Fibroblast of pulmonary artery (primary cell): ENCODE measurements at regions not wholly inside any gene's neighbourhood (a gene's known extent, or its start where the extent isn't known, plus 50 kb on each side); places are given as distances from the start of the nearest gene placed in this dataset.

ENCODE experiments used
- DNase-seq: peaks from one replicate; pipeline ENCODE4 v3.0.0-alpha.2; 2010; ENCODE audit warnings: low read depth
- H3K4me3 ChIP-seq: replicated peaks from 2 replicates; pipeline ENCODE4 v1.5.1; 2011; ENCODE audit warnings: low read depth, mild to moderate bottlenecking, control low read depth, low read length, moderate library complexity
- TF ChIP-seq, protein P1 (sequence below): IDR thresholded peaks from 2 replicates; pipeline ENCODE4 v1.5.1; 2011; ENCODE audit warnings: mild to moderate bottlenecking, control low read depth, low read length, inconsistent platforms; ENCODE audit errors: missing control alignments

DNA sequence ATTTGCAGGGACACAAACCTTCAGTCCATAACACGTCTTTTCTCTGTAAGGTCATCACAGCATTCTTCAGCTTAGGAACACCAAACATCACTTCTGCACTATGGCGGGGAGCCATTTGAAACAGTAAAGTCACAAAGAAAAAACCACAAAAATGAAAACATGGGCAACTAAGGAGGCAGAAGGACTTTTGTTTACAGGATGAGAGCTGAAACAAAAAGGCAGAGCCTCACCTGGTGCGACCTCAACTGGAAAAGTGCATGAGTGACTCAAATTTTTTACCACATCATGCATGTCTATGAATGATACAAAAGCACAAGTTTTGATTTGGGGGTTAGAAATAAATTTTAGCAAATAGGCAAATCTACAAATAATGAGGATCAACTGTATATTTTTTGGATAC is 68.2 kb upstream of the TNFAIP3 start:
- H3K4me3 ChIP-seq, result no peak overlapping the region
- DNase-seq, result no peak
- TF ChIP-seq, protein P1, sequence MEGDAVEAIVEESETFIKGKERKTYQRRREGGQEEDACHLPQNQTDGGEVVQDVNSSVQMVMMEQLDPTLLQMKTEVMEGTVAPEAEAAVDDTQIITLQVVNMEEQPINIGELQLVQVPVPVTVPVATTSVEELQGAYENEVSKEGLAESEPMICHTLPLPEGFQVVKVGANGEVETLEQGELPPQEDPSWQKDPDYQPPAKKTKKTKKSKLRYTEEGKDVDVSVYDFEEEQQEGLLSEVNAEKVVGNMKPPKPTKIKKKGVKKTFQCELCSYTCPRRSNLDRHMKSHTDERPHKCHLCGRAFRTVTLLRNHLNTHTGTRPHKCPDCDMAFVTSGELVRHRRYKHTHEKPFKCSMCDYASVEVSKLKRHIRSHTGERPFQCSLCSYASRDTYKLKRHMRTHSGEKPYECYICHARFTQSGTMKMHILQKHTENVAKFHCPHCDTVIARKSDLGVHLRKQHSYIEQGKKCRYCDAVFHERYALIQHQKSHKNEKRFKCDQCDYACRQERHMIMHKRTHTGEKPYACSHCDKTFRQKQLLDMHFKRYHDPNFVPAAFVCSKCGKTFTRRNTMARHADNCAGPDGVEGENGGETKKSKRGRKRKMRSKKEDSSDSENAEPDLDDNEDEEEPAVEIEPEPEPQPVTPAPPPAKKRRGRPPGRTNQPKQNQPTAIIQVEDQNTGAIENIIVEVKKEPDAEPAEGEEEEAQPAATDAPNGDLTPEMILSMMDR, result no peak

DNA sequence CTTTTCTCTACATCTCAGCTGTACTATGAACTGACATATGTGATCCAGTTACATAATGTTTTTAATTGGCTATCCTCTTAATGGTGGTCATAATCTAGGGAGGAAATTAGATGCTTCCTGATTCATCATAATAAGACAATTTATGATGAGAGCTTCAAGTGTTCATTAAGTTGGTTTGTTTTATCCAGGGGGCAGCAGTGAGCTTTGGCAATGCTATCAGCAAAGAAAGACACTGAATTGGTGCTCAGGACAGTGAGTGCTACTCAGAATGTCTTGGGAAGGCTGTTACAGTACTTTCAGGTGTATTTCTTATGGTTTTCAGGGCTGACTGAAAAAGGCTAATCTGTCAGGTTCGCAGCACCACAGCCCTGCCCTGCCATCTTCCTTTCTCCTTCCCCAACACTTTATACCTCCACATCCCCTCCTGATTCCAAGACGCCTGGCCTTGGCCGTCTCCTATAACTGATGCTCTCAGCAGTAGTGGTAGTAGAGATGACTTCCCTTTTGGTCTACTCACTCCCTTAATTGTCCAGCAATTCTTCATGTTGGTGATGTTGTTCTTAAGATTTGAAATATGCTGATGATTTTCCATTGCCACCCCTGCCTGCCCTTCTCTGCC is 67.0 kb upstream of the TNFAIP3 start:
- TF ChIP-seq, protein P1, result peak; percentile 59
- no peak overlapping the region for H3K4me3 ChIP-seq
- peak; percentile 77 for DNase-seq

DNA sequence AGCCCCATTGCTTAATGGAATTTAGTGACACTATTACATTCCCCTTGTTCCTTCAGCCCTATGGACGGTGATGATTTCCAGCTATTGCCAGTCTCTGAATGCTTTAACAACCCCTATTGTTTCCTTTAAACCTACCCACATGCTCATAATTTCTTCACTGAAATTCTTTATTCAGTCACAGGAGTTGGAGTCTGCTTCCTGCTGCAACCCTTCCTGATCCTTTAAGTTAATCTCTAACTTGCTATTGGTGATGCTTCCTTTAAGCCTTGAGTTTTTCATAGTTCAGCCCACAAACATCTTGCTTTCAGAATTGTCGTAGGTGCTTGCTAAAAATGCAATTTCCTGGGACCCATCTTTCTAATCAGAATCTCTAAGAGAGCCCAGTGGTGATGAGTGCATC is 66.3 kb upstream of the TNFAIP3 start:
- no peak overlapping the region for H3K4me3 ChIP-seq
- DNase-seq, result no peak
- TF ChIP-seq, protein P1, result no peak

DNA sequence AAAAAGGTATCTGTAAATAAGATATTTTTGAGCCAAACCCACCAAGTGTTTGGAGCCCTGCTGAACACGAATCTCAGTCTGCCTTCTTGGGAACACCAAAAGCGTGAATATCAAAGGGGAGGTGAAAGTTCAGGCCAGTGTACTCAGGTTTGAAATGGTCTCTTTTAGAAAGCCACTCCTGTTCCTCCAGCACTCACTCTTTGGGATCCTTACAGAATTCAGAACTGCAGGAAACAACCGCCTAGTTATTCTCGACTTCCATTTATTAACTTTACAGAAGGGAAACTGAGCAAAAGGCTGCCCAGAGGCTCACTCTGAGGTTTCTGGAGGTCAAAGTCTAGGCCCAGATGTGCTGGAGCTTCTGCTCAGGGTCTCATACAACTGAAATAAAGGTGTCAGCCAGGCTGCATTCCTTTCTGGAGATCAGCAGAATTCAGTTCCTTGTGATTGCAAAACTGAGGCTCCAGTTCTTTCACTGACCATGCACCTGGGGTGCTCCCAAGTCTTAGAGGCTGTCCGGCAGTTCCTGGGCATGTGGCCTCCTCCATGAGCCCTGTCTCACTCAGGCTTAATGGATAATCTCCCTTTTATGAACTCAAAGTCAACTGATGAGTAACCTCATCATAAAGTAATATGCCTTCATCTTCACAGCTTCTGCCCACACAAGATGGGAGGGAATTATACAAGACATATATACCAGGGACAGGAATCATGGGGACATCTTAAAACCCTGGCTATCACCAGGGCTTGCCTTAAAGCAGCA is 65.5 kb upstream of the TNFAIP3 start:
- TF ChIP-seq, protein P1, result no peak
- no peak for DNase-seq

DNA sequence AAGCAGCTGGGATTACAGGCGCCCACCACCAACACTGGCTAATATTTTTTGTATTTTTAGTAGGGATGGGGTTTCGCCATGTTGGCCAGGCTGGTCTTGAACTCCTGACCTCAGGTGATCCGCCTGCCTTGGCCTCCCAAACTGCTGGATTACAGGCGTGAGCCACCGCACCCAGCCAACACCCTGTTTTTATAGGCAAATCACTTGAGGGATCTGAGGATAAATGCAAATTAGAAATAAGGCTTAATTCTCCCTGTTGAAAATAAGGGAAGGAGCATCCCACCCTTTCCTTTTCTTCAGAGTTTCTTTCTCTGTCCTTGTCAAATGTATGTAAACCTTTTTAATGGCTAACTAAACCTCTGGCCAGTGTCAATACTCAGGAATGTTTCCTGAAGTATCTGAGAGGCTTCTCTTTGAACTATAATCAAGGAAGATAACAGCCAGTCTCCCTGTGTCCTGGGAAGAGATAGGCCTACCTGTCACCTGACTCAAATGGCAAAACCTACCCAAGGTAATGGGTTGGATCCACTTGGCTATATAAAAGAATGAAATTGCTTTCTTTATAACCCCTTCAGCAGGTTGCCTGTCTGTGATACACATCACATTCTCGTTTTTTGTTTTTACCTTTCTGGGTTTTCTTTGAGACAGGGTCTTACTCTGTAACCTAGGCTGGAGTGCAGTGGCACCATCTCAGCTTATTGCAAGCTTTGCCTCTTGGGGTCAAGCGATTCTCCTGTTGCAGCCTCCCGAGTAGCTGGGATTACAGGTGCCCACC is 64.5 kb upstream of the TNFAIP3 start:
- no peak for DNase-seq
- TF ChIP-seq, protein P1, result no peak

More for the DNA sequence above, 65.5 kb upstream of the TNFAIP3 start:
- H3K4me3 ChIP-seq, result no peak overlapping the region

DNA sequence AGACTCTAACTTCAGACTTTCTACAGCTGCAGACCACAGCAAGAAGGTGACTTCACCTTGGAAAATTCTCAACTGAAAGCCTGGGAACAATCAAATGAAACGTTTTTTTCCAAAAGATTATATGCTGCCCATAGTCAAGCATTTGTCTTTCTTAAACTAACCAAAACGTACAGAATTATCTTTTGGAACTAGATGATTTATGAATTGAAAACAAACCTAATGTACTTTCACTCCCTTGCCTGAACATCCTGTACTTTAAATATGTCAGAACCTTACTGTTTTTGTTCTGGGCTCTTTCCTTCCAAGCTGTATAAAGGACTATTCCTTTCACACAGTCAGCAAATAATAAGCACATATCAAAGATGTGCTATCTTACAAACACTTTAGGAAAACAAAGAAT is 62.4 kb upstream of the TNFAIP3 start:
- TF ChIP-seq, protein P1, result no peak
- peak; percentile 75 for DNase-seq
- no peak overlapping the region for H3K4me3 ChIP-seq

More for the DNA sequence above, 64.5 kb upstream of the TNFAIP3 start:
- no peak overlapping the region for H3K4me3 ChIP-seq
